Stomach smooth muscle (tissue), 2 donors: ENCODE measurements at regions not wholly inside any gene's neighbourhood (a gene's known extent, or its start where the extent isn't known, plus 50 kb on each side); places are given as distances from the start of the nearest gene placed in this dataset.

ENCODE experiments used
- H3K27ac ChIP-seq: one replicate; pipeline ENCODE4 v1.7.0; 2013; ENCODE audit warnings: mild to moderate bottlenecking, low read length, inconsistent platforms
- H3K27me3 ChIP-seq, 2 donors: one replicate each; pipeline ENCODE4 v1.7.0; 2013; ENCODE audit warnings: low read length in 2 of 2; ENCODE audit not compliant: insufficient read depth in 2 of 2, control insufficient read depth in 1 of 2
- H3K36me3 ChIP-seq, 2 donors: one replicate each; pipeline ENCODE4 v1.7.0; 2013; ENCODE audit warnings: low read length in 2 of 2; ENCODE audit not compliant: control insufficient read depth in 2 of 2, insufficient read depth in 2 of 2
- H3K4me1 ChIP-seq: one replicate; pipeline ENCODE4 v1.7.0; 2013; ENCODE audit warnings: low read length; ENCODE audit not compliant: control insufficient read depth, insufficient read depth
- H3K4me3 ChIP-seq, 2 donors: one replicate each; pipeline ENCODE4 v1.7.0; 2013; ENCODE audit warnings: low read length in 2 of 2
- H3K9ac ChIP-seq, 2 donors: one replicate each; pipeline ENCODE4 v1.7.0; 2013; ENCODE audit warnings: low read length in 2 of 2, mild to moderate bottlenecking in 1 of 2
- H3K9me3 ChIP-seq, 2 donors: one replicate each; pipeline ENCODE4 v1.7.0; 2013; ENCODE audit warnings: low read length in 2 of 2; ENCODE audit not compliant: control insufficient read depth in 2 of 2
- donor health status: healthy.
- donor health status: Pancreatic carcinoma.

GRCh38 chr4:58767598-58767997 lies 1657.4 kb upstream of the IGFBP7 start:
- Histone ChIP-seq H3K4me1 (no peaks in the 10 kb centered on the region), H3K27me3 (no peaks in the 10 kb centered on the region), H3K27ac (no peak overlapping the region), H3K4me3 (no peak overlapping the region), H3K36me3 (no peaks in the 10 kb centered on the region), H3K9me3 (no peaks in the 10 kb centered on the region), H3K9ac (no peak overlapping the region)

GRCh38 chr4:58766763-58767162 lies 1656.6 kb upstream of the IGFBP7 start:
- Histone ChIP-seq H3K27me3 (no peaks in the 10 kb centered on the region), H3K9ac (no peak overlapping the region), H3K27ac (no peak overlapping the region), H3K4me1 (no peaks in the 10 kb centered on the region), H3K4me3 (no peak overlapping the region), H3K9me3 (no peaks in the 10 kb centered on the region), H3K36me3 (no peaks in the 10 kb centered on the region)

- Histone ChIP-seq H3K4me1 (no peaks in the 10 kb centered on the region), H3K9ac (no peak overlapping the region), H3K36me3 (no peaks in the 10 kb centered on the region), H3K4me3 (no peak overlapping the region), H3K27me3 (no peaks in the 10 kb centered on the region), H3K27ac (no peak overlapping the region), H3K9me3 (no peaks in the 10 kb centered on the region)
Observed at GRCh38 chr4:58761563-58761962, 1651.4 kb upstream of the IGFBP7 start.

GRCh38 chr4:58760737-58761136 lies 1650.6 kb upstream of the IGFBP7 start:
- Histone ChIP-seq H3K4me3 (no peak overlapping the region), H3K27ac (no peak overlapping the region), H3K36me3 (no peaks in the 10 kb centered on the region), H3K9me3 (no peaks in the 10 kb centered on the region), H3K27me3 (no peaks in the 10 kb centered on the region), H3K9ac (no peak overlapping the region), H3K4me1 (no peaks in the 10 kb centered on the region)

- Histone ChIP-seq H3K4me3 (no peak overlapping the region), H3K27me3 (no peaks in the 10 kb centered on the region), H3K9me3 (no peaks in the 10 kb centered on the region), H3K36me3 (no peaks in the 10 kb centered on the region), H3K4me1 (no peaks in the 10 kb centered on the region), H3K9ac (no peak overlapping the region), H3K27ac (no peak overlapping the region)
Observed at GRCh38 chr4:58760100-58760499, 1649.9 kb upstream of the IGFBP7 start.

- no peak overlapping the region for H3K9ac ChIP-seq
- H3K4me3 ChIP-seq, result no peak overlapping the region
- no peaks in the 10 kb centered on the region for H3K36me3 ChIP-seq
- H3K9me3 ChIP-seq, result no peaks in the 10 kb centered on the region
- no peaks in the 10 kb centered on the region for H3K27me3 ChIP-seq
- H3K4me1 ChIP-seq, result no peaks in the 10 kb centered on the region
- no peak overlapping the region for H3K27ac ChIP-seq
Observed at GRCh38 chr4:58749206-58749605, 1639.0 kb upstream of the IGFBP7 start.

- no peaks in the 10 kb centered on the region for H3K4me1 ChIP-seq
- H3K9ac ChIP-seq, result no peak overlapping the region
- H3K27me3 ChIP-seq, result no peaks in the 10 kb centered on the region
- no peak overlapping the region for H3K27ac ChIP-seq
- no peaks in the 10 kb centered on the region for H3K9me3 ChIP-seq
- H3K4me3 ChIP-seq, result no peak overlapping the region
- H3K36me3 ChIP-seq, result no peaks in the 10 kb centered on the region
Observed at GRCh38 chr4:58740897-58741296, 1630.7 kb upstream of the IGFBP7 start.

- no peak overlapping the region for H3K27ac ChIP-seq
- no peaks in the 10 kb centered on the region for H3K36me3 ChIP-seq
- H3K4me3 ChIP-seq, result no peak overlapping the region
- H3K4me1 ChIP-seq, result no peaks in the 10 kb centered on the region
- H3K27me3 ChIP-seq, result no peaks in the 10 kb centered on the region
- H3K9me3 ChIP-seq, result no peaks in the 10 kb centered on the region
- H3K9ac ChIP-seq, result no peak overlapping the region
Observed at GRCh38 chr4:58739275-58739674, 1629.1 kb upstream of the IGFBP7 start.

GRCh38 chr4:58738375-58738774 lies 1628.2 kb upstream of the IGFBP7 start:
- no peak overlapping the region for H3K4me3 ChIP-seq
- no peak overlapping the region for H3K27ac ChIP-seq
- H3K27me3 ChIP-seq, result no peaks in the 10 kb centered on the region
- H3K9me3 ChIP-seq, result no peaks in the 10 kb centered on the region
- H3K4me1 ChIP-seq, result no peaks in the 10 kb centered on the region
- no peak overlapping the region for H3K9ac ChIP-seq
- H3K36me3 ChIP-seq, result no peaks in the 10 kb centered on the region

GRCh38 chr4:58734030-58734674 lies 1624.0 kb upstream of the IGFBP7 start:
- no peaks in the 10 kb centered on the region for H3K9me3 ChIP-seq
- H3K9ac ChIP-seq, result no peak overlapping the region
- no peaks in the 10 kb centered on the region for H3K4me1 ChIP-seq
- H3K4me3 ChIP-seq, result no peak overlapping the region
- no peaks in the 10 kb centered on the region for H3K27me3 ChIP-seq
- no peak overlapping the region for H3K27ac ChIP-seq
- H3K36me3 ChIP-seq, result no peaks in the 10 kb centered on the region

- H3K36me3 ChIP-seq, result no peaks in the 10 kb centered on the region
- H3K27me3 ChIP-seq, result no peaks in the 10 kb centered on the region
- H3K27ac ChIP-seq, result no peak overlapping the region
- no peaks in the 10 kb centered on the region for H3K4me1 ChIP-seq
- H3K9me3 ChIP-seq, result no peaks in the 10 kb centered on the region
- H3K4me3 ChIP-seq, result no peak overlapping the region
- H3K9ac ChIP-seq, result no peak overlapping the region
Observed at GRCh38 chr4:58732973-58733372, 1622.8 kb upstream of the IGFBP7 start.
